Neural cell (in vitro differentiated cells): ENCODE measurements at regions not wholly inside any gene's neighbourhood (a gene's known extent, or its start where the extent isn't known, plus 50 kb on each side); places are given as distances from the start of the nearest gene placed in this dataset.

ENCODE experiments used
- H2AFZ ChIP-seq: fragments of 200-600, 300-800 bp; sonication (generic), shearing (Covaris generic); 2 replicates; pipeline ENCODE4 v1.6.0; 2014; ENCODE audit warnings: low read depth, mild to moderate bottlenecking, antibody characterized with exemption, low read length, moderate library complexity
- H3F3A ChIP-seq: fragments of 200-600 bp; shearing (Covaris generic); 2 replicates; pipeline ENCODE4 v1.6.1; 2016; ENCODE audit warnings: mild to moderate bottlenecking, moderate library complexity, mixed read lengths, antibody characterized with exemption, low read length; ENCODE audit not compliant: insufficient read depth, poor library complexity, severe bottlenecking
- H3K27ac ChIP-seq: fragments of 200-600, 300-800 bp; sonication (generic), shearing (Covaris generic); 2 replicates; pipeline ENCODE4 v1.5.1; 2014; ENCODE audit warnings: mild to moderate bottlenecking, low read length, moderate library complexity
- H3K27me3 ChIP-seq: fragments of 300-800, 200-600 bp; sonication (generic), shearing (Covaris generic); 2 replicates; pipeline ENCODE4 v1.6.0; 2014; ENCODE audit warnings: mild to moderate bottlenecking, low read depth, low read length, moderate library complexity; ENCODE audit not compliant: insufficient read depth
- H3K36me3 ChIP-seq: fragments of 300-800, 200-600 bp; sonication (generic), shearing (Covaris generic); 2 replicates; pipeline ENCODE4 v1.5.1; 2014; ENCODE audit warnings: mild to moderate bottlenecking, antibody characterized with exemption, low read length, moderate library complexity; ENCODE audit not compliant: insufficient read depth
- H3K4me2 ChIP-seq: fragments of 300-800, 200-600 bp; sonication (generic), shearing (Covaris generic); 2 replicates; pipeline ENCODE4 v1.6.0; 2014; ENCODE audit warnings: mild to moderate bottlenecking, low read length
- H3K4me3 ChIP-seq: fragments of 300-800, 200-600 bp; sonication (generic), shearing (Covaris generic); 2 replicates; pipeline ENCODE4 v1.5.1; 2014; ENCODE audit warnings: mild to moderate bottlenecking, low read length, moderate library complexity
- H3K79me2 ChIP-seq: fragments of 200-600 bp; shearing (Covaris generic); replicated peaks from 2 replicates; pipeline ENCODE4 v1.6.0; 2014; ENCODE audit warnings: mild to moderate bottlenecking, low read length, moderate library complexity; ENCODE audit not compliant: insufficient read depth
- H3K9ac ChIP-seq: fragments of 300-800, 200-600 bp; sonication (generic), shearing (Covaris generic); 2 replicates; pipeline ENCODE4 v1.6.1; 2016; ENCODE audit warnings: mild to moderate bottlenecking, low read length, mixed read lengths
- H3K9me2 ChIP-seq: fragments of 200-600 bp; shearing (Covaris generic); 2 replicates; pipeline ENCODE4 v1.6.1; 2016; ENCODE audit warnings: mild to moderate bottlenecking, low read length, mixed read lengths; ENCODE audit not compliant: insufficient read depth
- H3K9me3 ChIP-seq: fragments of 200-600, 300-800 bp; sonication (generic), shearing (Covaris generic); 2 replicates; pipeline ENCODE4 v1.6.1; 2016; ENCODE audit warnings: mild to moderate bottlenecking, mixed run types, low read length, moderate library complexity, mixed read lengths
- H4K20me1 ChIP-seq: fragments of 200-600 bp; shearing (Covaris generic); 2 replicates; pipeline ENCODE4 v1.6.1; 2016; ENCODE audit warnings: mild to moderate bottlenecking, mixed run types; ENCODE audit not compliant: insufficient read depth
- EP300 ChIP-seq: fragments of 450-650 bp; conservative IDR thresholded peaks from 2 replicates; pipeline ENCODE4 v1.6.1; 2014; ENCODE audit warnings: antibody characterized with exemption, mild to moderate bottlenecking, moderate library complexity; ENCODE audit not compliant: poor library complexity, severe bottlenecking
- EZH2 ChIP-seq: fragments of 200-600, 300-800 bp; shearing (Covaris generic), sonication (generic); IDR thresholded peaks from 2 replicates; pipeline ENCODE4 v1.6.1; 2014; ENCODE audit warnings: antibody characterized with exemption, low read length, borderline replicate concordance, mild to moderate bottlenecking; ENCODE audit not compliant: insufficient read depth, poor library complexity, severe bottlenecking
- MXI1 ChIP-seq: fragments of 450-650 bp; conservative IDR thresholded peaks from 2 replicates; pipeline ENCODE4 v1.6.1; 2014; ENCODE audit warnings: antibody characterized with exemption, mild to moderate bottlenecking; ENCODE audit not compliant: poor library complexity, severe bottlenecking
- POLR2AphosphoS5 ChIP-seq: IDR thresholded peaks from 2 replicates; pipeline ENCODE4 v1.6.1; 2012
- RAD21 ChIP-seq: fragments of 450-650 bp; conservative IDR thresholded peaks from 2 replicates; pipeline ENCODE4 v1.6.1; 2014; ENCODE audit warnings: antibody characterized with exemption, mild to moderate bottlenecking, moderate library complexity
- SMC3 ChIP-seq: fragments of 450-650 bp; conservative IDR thresholded peaks from 2 replicates; pipeline ENCODE4 v1.6.1; 2014; ENCODE audit warnings: antibody characterized with exemption, mild to moderate bottlenecking, moderate library complexity; ENCODE audit not compliant: poor library complexity
- TAF1 ChIP-seq: IDR thresholded peaks from 2 replicates; pipeline ENCODE4 v1.6.1; 2012; ENCODE audit warnings: low read depth
- TF ChIP-seq, protein P1 (sequence below): fragments of 450-650 bp; IDR thresholded peaks from 2 replicates; pipeline ENCODE4 v1.5.1; 2014; ENCODE audit warnings: antibody characterized with exemption, mild to moderate bottlenecking, moderate library complexity; ENCODE audit not compliant: poor library complexity, severe bottlenecking
- TF ChIP-seq, protein P2 (sequence below): IDR thresholded peaks from 2 replicates; pipeline ENCODE4 v1.6.1; 2012; ENCODE audit warnings: borderline replicate concordance

DNA sequence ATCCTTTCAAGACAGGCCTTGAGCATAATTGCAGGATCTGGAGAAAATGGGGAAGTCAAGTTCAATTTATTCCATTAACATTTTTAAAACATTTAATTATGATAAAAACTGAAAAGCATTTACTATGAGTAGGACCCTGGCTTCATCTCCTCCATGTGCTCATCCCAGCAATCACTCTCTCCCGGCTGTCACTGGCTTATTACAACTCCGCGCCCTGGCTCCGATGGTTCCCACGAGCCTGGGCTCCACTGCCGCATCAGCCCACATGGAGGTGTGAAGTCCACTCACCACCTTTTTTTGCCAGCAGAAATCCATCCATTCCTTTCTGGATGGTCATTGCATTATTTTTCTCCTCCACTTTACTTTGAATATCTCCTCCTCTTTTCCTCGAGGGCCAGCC lies 194.4 kb downstream of the EMP1 start:
- Histone ChIP-seq H3K9me2 (no peaks in the 10 kb centered on the region), H3K9ac (no peak overlapping the region), H3K27ac (no peak overlapping the region), H3K27me3 (no peaks in the 10 kb centered on the region), H3K36me3 (no peaks in the 10 kb centered on the region), H2AFZ (no peak overlapping the region), H4K20me1 (no peaks in the 10 kb centered on the region), H3K79me2 (no peaks in the 10 kb centered on the region), H3K4me2 (no peak overlapping the region), H3K4me3 (no peak overlapping the region), H3K9me3 (no peaks in the 10 kb centered on the region), H3F3A (no peaks in the 10 kb centered on the region)
- TF ChIP-seq EP300, result no peak

DNA sequence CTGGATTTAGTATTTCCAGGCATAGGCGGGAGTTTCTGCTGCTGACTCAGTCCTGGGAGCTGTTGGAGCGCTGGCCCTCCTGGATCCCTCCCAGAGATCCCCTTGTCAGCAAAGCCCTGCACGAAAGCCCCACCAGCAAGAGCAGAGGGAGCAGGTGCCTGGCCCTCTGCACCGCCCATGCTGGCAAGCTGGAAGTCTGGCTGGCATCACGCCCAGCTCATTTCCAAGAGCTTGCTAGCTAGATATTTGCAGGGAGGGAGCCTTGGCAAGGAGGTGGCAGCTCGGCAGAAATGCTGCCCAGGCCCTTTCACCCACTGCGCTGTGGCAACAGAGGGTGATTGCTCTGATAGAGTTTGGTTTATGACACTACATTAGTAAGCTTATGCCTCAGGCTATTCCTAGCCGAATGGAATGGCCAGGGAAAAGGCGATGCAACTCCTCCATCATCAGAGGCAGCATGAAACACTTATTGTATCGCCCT lies 193.9 kb downstream of the EMP1 start:
- no peak overlapping the region for H3K27ac ChIP-seq

More for the DNA sequence above, 193.9 kb downstream of the EMP1 start:
- no peak for TF ChIP-seq SMC3
- TF ChIP-seq MXI1, result no peak
- no peak for TF ChIP-seq EZH2
- TF ChIP-seq, protein P1, sequence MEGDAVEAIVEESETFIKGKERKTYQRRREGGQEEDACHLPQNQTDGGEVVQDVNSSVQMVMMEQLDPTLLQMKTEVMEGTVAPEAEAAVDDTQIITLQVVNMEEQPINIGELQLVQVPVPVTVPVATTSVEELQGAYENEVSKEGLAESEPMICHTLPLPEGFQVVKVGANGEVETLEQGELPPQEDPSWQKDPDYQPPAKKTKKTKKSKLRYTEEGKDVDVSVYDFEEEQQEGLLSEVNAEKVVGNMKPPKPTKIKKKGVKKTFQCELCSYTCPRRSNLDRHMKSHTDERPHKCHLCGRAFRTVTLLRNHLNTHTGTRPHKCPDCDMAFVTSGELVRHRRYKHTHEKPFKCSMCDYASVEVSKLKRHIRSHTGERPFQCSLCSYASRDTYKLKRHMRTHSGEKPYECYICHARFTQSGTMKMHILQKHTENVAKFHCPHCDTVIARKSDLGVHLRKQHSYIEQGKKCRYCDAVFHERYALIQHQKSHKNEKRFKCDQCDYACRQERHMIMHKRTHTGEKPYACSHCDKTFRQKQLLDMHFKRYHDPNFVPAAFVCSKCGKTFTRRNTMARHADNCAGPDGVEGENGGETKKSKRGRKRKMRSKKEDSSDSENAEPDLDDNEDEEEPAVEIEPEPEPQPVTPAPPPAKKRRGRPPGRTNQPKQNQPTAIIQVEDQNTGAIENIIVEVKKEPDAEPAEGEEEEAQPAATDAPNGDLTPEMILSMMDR, result no peak
- no peak for TF ChIP-seq EP300
- no peak for TF ChIP-seq POLR2AphosphoS5
- TF ChIP-seq, protein P2, sequence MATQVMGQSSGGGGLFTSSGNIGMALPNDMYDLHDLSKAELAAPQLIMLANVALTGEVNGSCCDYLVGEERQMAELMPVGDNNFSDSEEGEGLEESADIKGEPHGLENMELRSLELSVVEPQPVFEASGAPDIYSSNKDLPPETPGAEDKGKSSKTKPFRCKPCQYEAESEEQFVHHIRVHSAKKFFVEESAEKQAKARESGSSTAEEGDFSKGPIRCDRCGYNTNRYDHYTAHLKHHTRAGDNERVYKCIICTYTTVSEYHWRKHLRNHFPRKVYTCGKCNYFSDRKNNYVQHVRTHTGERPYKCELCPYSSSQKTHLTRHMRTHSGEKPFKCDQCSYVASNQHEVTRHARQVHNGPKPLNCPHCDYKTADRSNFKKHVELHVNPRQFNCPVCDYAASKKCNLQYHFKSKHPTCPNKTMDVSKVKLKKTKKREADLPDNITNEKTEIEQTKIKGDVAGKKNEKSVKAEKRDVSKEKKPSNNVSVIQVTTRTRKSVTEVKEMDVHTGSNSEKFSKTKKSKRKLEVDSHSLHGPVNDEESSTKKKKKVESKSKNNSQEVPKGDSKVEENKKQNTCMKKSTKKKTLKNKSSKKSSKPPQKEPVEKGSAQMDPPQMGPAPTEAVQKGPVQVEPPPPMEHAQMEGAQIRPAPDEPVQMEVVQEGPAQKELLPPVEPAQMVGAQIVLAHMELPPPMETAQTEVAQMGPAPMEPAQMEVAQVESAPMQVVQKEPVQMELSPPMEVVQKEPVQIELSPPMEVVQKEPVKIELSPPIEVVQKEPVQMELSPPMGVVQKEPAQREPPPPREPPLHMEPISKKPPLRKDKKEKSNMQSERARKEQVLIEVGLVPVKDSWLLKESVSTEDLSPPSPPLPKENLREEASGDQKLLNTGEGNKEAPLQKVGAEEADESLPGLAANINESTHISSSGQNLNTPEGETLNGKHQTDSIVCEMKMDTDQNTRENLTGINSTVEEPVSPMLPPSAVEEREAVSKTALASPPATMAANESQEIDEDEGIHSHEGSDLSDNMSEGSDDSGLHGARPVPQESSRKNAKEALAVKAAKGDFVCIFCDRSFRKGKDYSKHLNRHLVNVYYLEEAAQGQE, result no peak
- TF ChIP-seq TAF1, result no peak
- TF ChIP-seq RAD21, result no peak
- Histone ChIP-seq H3F3A (no peaks in the 10 kb centered on the region), H3K9me2 (no peaks in the 10 kb centered on the region), H3K36me3 (no peaks in the 10 kb centered on the region), H3K4me3 (no peak overlapping the region), H3K9me3 (no peaks in the 10 kb centered on the region), H3K4me2 (no peak overlapping the region), H3K9ac (no peak overlapping the region), H2AFZ (no peak overlapping the region), H3K27me3 (no peaks in the 10 kb centered on the region), H3K79me2 (no peaks in the 10 kb centered on the region), H4K20me1 (no peaks in the 10 kb centered on the region)
